OCI-LY1 (cell line): ENCODE measurements at regions not wholly inside any gene's neighbourhood (a gene's known extent, or its start where the extent isn't known, plus 50 kb on each side); places are given as distances from the start of the nearest gene placed in this dataset.

Experiments used
- H2AFZ ChIP-seq: fragments of 200-600 bp; sonication (generic), shearing (Covaris generic); 2 replicates; pipeline ENCODE4 v1.6.0; 2014; ENCODE audit warnings: antibody characterized with exemption, mild to moderate bottlenecking, low read length
- H3F3A ChIP-seq: fragments of 200-600 bp; sonication (generic), shearing (Covaris generic); 2 replicates; pipeline ENCODE4 v1.6.0; 2014; ENCODE audit warnings: mild to moderate bottlenecking, antibody characterized with exemption, low read length, moderate library complexity; ENCODE audit not compliant: insufficient read depth
- H3K27ac ChIP-seq: fragments of 200-600 bp; sonication (generic); 2 replicates; pipeline ENCODE4 v1.5.1; 2014; ENCODE audit warnings: low read length, mixed run types, mild to moderate bottlenecking, low read depth; ENCODE audit not compliant: poor library complexity, severe bottlenecking
- H3K27me3 ChIP-seq: fragments of 200-600 bp; sonication (generic); 2 replicates; pipeline ENCODE4 v1.6.0; 2014; ENCODE audit warnings: antibody characterized with exemption, mild to moderate bottlenecking, low read length, moderate library complexity; ENCODE audit not compliant: insufficient read depth
- H3K36me3 ChIP-seq: fragments of 200-600 bp; sonication (generic); 2 replicates; pipeline ENCODE4 v1.6.1; 2014; ENCODE audit warnings: mild to moderate bottlenecking, antibody characterized with exemption, low read length, moderate library complexity, mixed read lengths; ENCODE audit not compliant: insufficient read depth
- H3K4me1 ChIP-seq: fragments of 200-600 bp; sonication (generic); 2 replicates; pipeline ENCODE4 v1.5.1; 2014; ENCODE audit warnings: mild to moderate bottlenecking, low read length, moderate library complexity; ENCODE audit not compliant: insufficient read depth, severe bottlenecking
- H3K4me2 ChIP-seq: fragments of 200-600 bp; sonication (generic), shearing (Covaris generic); 2 replicates; pipeline ENCODE4 v1.6.1; 2014; ENCODE audit warnings: low read length
- H3K4me3 ChIP-seq: fragments of 200-600 bp; sonication (generic); 2 replicates; pipeline ENCODE4 v1.5.1; 2014; ENCODE audit warnings: low read length, low read depth, mild to moderate bottlenecking, mixed read lengths; ENCODE audit not compliant: poor library complexity, severe bottlenecking
- H3K79me2 ChIP-seq: fragments of 200-600 bp; shearing (Covaris generic); 2 replicates; pipeline ENCODE4 v1.6.1; 2016; ENCODE audit warnings: mixed run types, low read length, mixed read lengths; ENCODE audit not compliant: insufficient read depth
- H3K9ac ChIP-seq: fragments of 200-600 bp; sonication (generic), shearing (Covaris generic); 2 replicates; pipeline ENCODE4 v1.6.1; 2014; ENCODE audit warnings: mild to moderate bottlenecking, low read length, mixed read lengths
- H3K9me2 ChIP-seq: fragments of 200-600 bp; sonication (generic), shearing (Covaris generic); 2 replicates; pipeline ENCODE4 v1.6.1; 2014; ENCODE audit warnings: low read depth, mild to moderate bottlenecking, low read length, mixed read lengths
- H3K9me3 ChIP-seq: fragments of 200-600 bp; shearing (Covaris generic); 2 replicates; pipeline ENCODE4 v1.6.1; 2014; ENCODE audit warnings: low read length, mixed read lengths
- H4K20me1 ChIP-seq: fragments of 200-600 bp; sonication (generic), shearing (Covaris generic); 2 replicates; pipeline ENCODE4 v1.6.0; 2016; ENCODE audit warnings: mild to moderate bottlenecking, low read length; ENCODE audit not compliant: insufficient read depth
- CTCF ChIP-seq: fragments of 200-600 bp; sonication (generic), shearing (Covaris generic); IDR thresholded peaks from 2 replicates; pipeline ENCODE4 v1.5.1; 2017; ENCODE audit warnings: mild to moderate bottlenecking, antibody characterized with exemption, low read length, moderate library complexity, mixed read lengths
- EZH2 ChIP-seq: fragments of 200-600 bp; sonication (generic), shearing (Covaris generic); IDR thresholded peaks from 2 replicates; pipeline ENCODE4 v1.8.0; 2017; ENCODE audit warnings: borderline replicate concordance, mixed run types, mild to moderate bottlenecking, antibody characterized with exemption, low read length, moderate library complexity, mixed read lengths

DNA sequence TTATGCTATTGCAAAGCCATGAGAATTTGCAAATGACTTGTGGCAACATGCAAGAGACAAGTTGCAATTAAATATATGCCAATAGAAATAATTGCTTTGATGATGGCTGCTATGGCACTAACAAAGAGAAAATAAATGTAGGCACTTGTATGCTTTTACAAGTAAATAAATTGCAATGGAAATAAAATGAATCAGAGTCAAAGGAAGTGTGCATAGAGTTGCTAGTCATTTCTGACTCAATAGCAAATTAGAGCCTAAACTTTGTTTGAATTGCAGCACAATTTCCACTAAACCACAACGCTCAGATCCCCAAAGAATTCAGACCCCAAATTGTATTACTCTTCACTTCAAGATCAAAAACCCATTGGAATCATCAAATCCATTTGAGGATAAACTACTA, 792.1 kb upstream of the ARGLU1 start:
- no peak overlapping the region for H3K27ac ChIP-seq
- no peaks in the 10 kb centered on the region for H3F3A ChIP-seq
- no peak overlapping the region for H3K4me3 ChIP-seq
- H4K20me1 ChIP-seq: no peaks in the 10 kb centered on the region
- H3K9me3 ChIP-seq: no peaks in the 10 kb centered on the region
- H3K27me3 ChIP-seq: no peaks in the 10 kb centered on the region; the same call in 1 of the 2 replicates
- H3K4me2 ChIP-seq: no peak overlapping the region
- H3K79me2 ChIP-seq: no peaks in the 10 kb centered on the region
- H3K9ac ChIP-seq: no peak overlapping the region
- no peaks in the 10 kb centered on the region; the same call in 1 of the 2 replicates for H3K9me2 ChIP-seq
- TF ChIP-seq CTCF (no peak), EZH2 (no peak)
- no peaks in the 10 kb centered on the region for H3K36me3 ChIP-seq
- no peaks in the 10 kb centered on the region for H3K4me1 ChIP-seq
- no peak overlapping the region for H2AFZ ChIP-seq

DNA sequence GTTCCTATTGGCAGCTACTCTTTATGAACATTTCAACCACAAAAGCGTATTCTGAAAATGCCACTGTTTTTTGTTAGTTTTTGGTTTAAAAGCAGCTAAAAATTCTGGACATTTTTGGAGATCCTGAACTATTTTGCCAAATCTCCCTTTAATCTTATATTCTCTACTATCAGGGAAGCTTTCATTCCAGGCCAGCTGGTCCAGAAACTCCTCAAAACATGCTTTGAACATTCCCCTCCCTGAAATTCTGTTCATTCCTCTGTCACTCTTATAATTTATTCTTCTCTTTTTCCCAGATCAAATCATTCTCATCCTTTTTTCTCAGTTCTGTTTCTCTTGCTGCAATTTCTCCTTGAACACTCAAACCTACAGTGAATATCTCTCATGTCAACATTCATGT, 790.9 kb upstream of the ARGLU1 start:
- H3K4me1 ChIP-seq: no peaks in the 10 kb centered on the region
- H3K27ac ChIP-seq: no peak overlapping the region
- no peaks in the 10 kb centered on the region for H3K9me3 ChIP-seq
- no peaks in the 10 kb centered on the region for H3K79me2 ChIP-seq
- H3K9ac ChIP-seq: no peak overlapping the region
- H3K4me3 ChIP-seq: no peak overlapping the region
- no peak overlapping the region for H2AFZ ChIP-seq
- TF ChIP-seq EZH2: no peak
- TF ChIP-seq CTCF: no peak
- no peaks in the 10 kb centered on the region; the same call in 1 of the 2 replicates for H3K9me2 ChIP-seq
- H4K20me1 ChIP-seq: no peaks in the 10 kb centered on the region
- H3K27me3 ChIP-seq: no peaks in the 10 kb centered on the region; the same call in 1 of the 2 replicates
- no peaks in the 10 kb centered on the region for H3F3A ChIP-seq
- H3K36me3 ChIP-seq: no peaks in the 10 kb centered on the region
- no peak overlapping the region for H3K4me2 ChIP-seq

- Histone ChIP-seq H2AFZ (no peak overlapping the region), H3K36me3 (no peaks in the 10 kb centered on the region)
- TF ChIP-seq CTCF (no peak), EZH2 (no peak)
Measured at GRCh38 chr13:107351305-107351704, 783.4 kb upstream of the ARGLU1 start.

More at GRCh38 chr13:107351305-107351704, 783.4 kb upstream of the ARGLU1 start:
- no peaks in the 10 kb centered on the region for H3K79me2 ChIP-seq
- no peaks in the 10 kb centered on the region for H3K27me3 ChIP-seq
- no peak overlapping the region for H3K27ac ChIP-seq
- no peak overlapping the region for H3K4me2 ChIP-seq
- H3K4me3 ChIP-seq: no peak overlapping the region
- no peaks in the 10 kb centered on the region; the same call in 1 of the 2 replicates for H3K9me2 ChIP-seq
- H4K20me1 ChIP-seq: no peaks in the 10 kb centered on the region
- no peaks in the 10 kb centered on the region for H3K9me3 ChIP-seq
- H3K4me1 ChIP-seq: no peaks in the 10 kb centered on the region
- no peaks in the 10 kb centered on the region for H3F3A ChIP-seq
- no peak overlapping the region for H3K9ac ChIP-seq
